Activated B cell treated with CpG ODN at 0.5 μM for 24 hours (primary cell): ENCODE measurements at regions not wholly inside any gene's neighbourhood (a gene's known extent, or its start where the extent isn't known, plus 50 kb on each side); places are given as distances from the start of the nearest gene placed in this dataset.

ENCODE experiments used
- ATAC-seq: fragments of 200-7000 bp; cut with Tn5 transposase; one replicate; pipeline ENCODE4 v1.10.0; 2021; ENCODE audit warnings: low read depth, mild to moderate bottlenecking, moderate library complexity
- CTCF ChIA-PET: fragments of 350-600 bp; sonication (Branson Sonifier 250); formaldehyde crosslinking; loops from one replicate; lab custom pipeline; 2021; ENCODE audit warnings: antibody characterized with exemption; lab: Charles Lee
- POLR2A ChIA-PET: fragments of 350-600 bp; sonication (Branson Sonifier 250); formaldehyde crosslinking; loops from one replicate; lab custom pipeline; 2021; ENCODE audit warnings: antibody characterized with exemption; lab: Charles Lee
- DNase-seq: peaks from one replicate; pipeline ENCODE4 v3.0.0; 2022
- H3K27ac Mint-ChIP-seq: one replicate; pipeline ENCODE4 v1.8.0; 2020; ENCODE audit warnings: mixed read lengths
- H3K27me3 Mint-ChIP-seq: one replicate; pipeline ENCODE4 v1.8.0; 2021; ENCODE audit warnings: mixed read lengths
- H3K36me3 Mint-ChIP-seq: one replicate; pipeline ENCODE4 v1.8.0; 2021; ENCODE audit warnings: low read depth, mixed read lengths
- H3K4me1 Mint-ChIP-seq: one replicate; pipeline ENCODE4 v1.8.0; 2021; ENCODE audit warnings: mixed read lengths
- H3K4me3 Mint-ChIP-seq: one replicate; pipeline ENCODE4 v1.8.0; 2020; ENCODE audit warnings: mild to moderate bottlenecking, mixed read lengths
- H3K9me3 Mint-ChIP-seq: one replicate; pipeline ENCODE4 v1.8.0; 2020; ENCODE audit warnings: mixed read lengths
- intact Hi-C: fragments of 100-400 bp; cut with micrococcal nuclease; formaldehyde crosslinking; loops from one replicate; pipeline ENCODE4 v1.15.1; 2024
- TF ChIP-seq, protein P1 (sequence below): fragments of 200-600 bp; IDR thresholded peaks from one replicate; pipeline ENCODE4 v1.8.0; 2022; ENCODE audit warnings: antibody characterized with exemption, mild to moderate bottlenecking

DNA sequence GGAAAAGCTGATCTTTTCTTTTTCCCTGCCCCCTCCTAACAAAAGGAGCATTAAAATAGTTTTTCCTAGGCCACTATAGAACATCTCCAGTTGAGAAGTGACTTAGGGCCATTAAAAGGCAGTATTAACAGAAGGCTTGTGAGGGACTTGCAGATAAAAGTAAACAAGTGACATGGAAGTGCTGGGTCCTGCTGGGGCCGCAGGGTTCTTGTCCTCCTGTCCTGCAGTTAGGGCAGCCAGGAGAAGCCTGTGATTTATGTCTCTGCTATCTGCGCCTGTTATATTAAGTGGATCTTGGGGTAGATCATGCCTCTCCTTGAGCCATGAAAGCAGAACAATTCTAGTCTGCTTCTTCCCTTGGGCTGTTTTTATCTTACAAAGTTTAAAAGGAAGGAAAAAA is 271.4 kb upstream of the C11orf87 start:
- Mint-ChIP-seq H3K36me3 (no peaks in the 10 kb centered on the region), H3K27me3 (no peaks in the 10 kb centered on the region), H3K27ac (no peak overlapping the region), H3K4me1 (no peaks in the 10 kb centered on the region), H3K4me3 (no peak overlapping the region), H3K9me3 (peaks cover 6% of the 10 kb centered on the region)
- intact Hi-C loops = no loop called here
- DNase-seq (no peak), ATAC-seq (no peak)
- TF ChIP-seq, protein P1, sequence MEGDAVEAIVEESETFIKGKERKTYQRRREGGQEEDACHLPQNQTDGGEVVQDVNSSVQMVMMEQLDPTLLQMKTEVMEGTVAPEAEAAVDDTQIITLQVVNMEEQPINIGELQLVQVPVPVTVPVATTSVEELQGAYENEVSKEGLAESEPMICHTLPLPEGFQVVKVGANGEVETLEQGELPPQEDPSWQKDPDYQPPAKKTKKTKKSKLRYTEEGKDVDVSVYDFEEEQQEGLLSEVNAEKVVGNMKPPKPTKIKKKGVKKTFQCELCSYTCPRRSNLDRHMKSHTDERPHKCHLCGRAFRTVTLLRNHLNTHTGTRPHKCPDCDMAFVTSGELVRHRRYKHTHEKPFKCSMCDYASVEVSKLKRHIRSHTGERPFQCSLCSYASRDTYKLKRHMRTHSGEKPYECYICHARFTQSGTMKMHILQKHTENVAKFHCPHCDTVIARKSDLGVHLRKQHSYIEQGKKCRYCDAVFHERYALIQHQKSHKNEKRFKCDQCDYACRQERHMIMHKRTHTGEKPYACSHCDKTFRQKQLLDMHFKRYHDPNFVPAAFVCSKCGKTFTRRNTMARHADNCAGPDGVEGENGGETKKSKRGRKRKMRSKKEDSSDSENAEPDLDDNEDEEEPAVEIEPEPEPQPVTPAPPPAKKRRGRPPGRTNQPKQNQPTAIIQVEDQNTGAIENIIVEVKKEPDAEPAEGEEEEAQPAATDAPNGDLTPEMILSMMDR = no peak
- ChIA-PET POLR2A (no interaction called here), CTCF (no interaction called here)

DNA sequence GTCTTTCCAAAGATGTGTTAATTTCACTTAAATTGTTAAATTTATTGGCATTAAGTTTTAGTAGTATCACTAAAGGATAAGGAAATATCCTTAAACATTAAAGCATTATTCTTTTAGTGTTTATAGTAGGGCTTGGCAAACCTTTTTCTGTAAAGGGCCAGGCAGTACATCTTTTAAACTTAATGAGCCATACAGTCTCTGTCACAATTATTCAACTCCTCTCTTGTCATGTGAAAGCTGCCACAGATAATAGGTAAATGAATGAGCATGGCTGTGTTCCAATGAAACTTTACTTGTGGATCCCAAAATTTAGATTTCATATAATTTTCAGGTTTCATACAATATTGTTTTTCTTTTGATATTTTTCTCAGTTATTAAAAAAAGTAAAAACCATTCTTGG is 268.2 kb upstream of the C11orf87 start:
- ChIA-PET CTCF (no interaction called here), POLR2A (no interaction called here)
- Mint-ChIP-seq H3K9me3 (peaks cover 12% of the 10 kb centered on the region), H3K4me3 (no peak overlapping the region), H3K27ac (no peak overlapping the region), H3K36me3 (no peaks in the 10 kb centered on the region), H3K4me1 (no peaks in the 10 kb centered on the region), H3K27me3 (no peaks in the 10 kb centered on the region)
- TF ChIP-seq, protein P1 = no peak
- DNase-seq = no peak
- intact Hi-C loops = no loop called here
- ATAC-seq = no peak

DNA sequence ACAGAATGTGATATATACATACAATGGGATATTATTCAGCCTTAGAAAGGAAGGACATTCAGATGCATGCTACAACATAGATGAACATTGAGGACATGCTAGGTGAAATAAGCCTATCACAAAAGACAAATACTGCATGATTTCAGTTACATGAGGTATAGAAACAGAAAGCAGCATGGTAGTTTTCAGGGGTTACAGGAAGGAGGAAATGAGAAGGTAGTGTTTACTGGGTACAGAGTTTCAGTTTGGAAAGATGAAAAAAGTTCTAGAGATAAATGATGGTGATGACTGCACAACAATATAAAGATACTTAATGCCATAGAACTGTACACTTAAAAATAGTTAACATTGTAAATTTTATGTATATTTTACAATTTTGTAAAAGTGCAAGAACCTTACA is 266.7 kb upstream of the C11orf87 start:
- intact Hi-C loops = no loop called here
- DNase-seq (no peak), ATAC-seq (no peak)
- ChIA-PET CTCF (no interaction called here), POLR2A (no interaction called here)
- Mint-ChIP-seq H3K9me3 (peaks cover 14% of the 10 kb centered on the region), H3K27me3 (no peaks in the 10 kb centered on the region), H3K4me1 (no peaks in the 10 kb centered on the region), H3K4me3 (no peak overlapping the region), H3K36me3 (no peaks in the 10 kb centered on the region), H3K27ac (no peak overlapping the region)
- TF ChIP-seq, protein P1 = no peak

DNA sequence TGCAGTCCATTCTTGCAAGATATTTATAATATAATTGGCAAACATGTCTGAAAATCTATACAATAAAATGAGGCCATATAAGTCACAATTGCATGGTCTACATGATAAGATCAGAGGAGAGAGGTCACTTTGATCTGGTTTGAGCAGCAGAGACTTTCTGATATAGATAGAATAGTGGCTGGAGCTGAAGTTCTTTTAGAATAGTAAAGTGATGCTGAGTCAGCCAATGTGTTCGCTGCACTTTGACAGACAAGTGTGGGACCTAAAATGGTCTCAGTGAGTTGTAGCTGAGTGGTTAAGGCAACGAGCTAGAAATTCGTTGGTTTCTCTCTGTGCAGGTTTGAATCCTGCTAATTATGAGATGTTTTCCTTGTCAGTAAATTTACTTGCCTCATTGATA is 257.0 kb upstream of the C11orf87 start:
- H3K27me3 Mint-ChIP-seq = no peaks in the 10 kb centered on the region
- intact Hi-C loops = no loop called here
- no peaks in the 10 kb centered on the region for H3K4me1 Mint-ChIP-seq
- TF ChIP-seq, protein P1 = no peak
- no peak overlapping the region for H3K27ac Mint-ChIP-seq
- DNase-seq (no peak), ATAC-seq (no peak)
- POLR2A ChIA-PET = no interaction called here
- CTCF ChIA-PET = no interaction called here
- no peaks in the 10 kb centered on the region for H3K36me3 Mint-ChIP-seq
- no peak overlapping the region for H3K4me3 Mint-ChIP-seq
- peaks cover 3% of the 10 kb centered on the region for H3K9me3 Mint-ChIP-seq

DNA sequence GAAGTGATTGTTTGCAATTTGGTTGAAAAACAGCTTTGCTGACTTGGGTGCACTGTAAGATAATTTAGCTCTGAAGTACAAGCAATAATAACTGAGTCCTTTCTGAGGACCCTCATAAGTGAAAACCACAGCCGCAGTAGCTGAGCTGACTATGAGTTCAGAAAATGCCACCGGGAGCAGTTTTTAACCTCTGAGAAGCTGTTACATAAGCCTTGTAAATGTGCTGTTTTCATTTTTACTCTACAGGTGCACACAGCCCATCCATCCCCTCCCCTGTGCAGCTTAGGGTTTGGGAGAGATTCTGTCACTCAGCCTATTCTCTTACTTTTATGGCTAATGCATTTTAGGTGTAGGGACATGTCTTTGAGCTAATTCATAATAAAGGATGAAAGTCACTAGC is 255.5 kb upstream of the C11orf87 start:
- Mint-ChIP-seq H3K27ac (no peak overlapping the region), H3K4me3 (no peak overlapping the region), H3K36me3 (no peaks in the 10 kb centered on the region), H3K4me1 (no peaks in the 10 kb centered on the region), H3K9me3 (no peaks in the 10 kb centered on the region), H3K27me3 (no peaks in the 10 kb centered on the region)
- ATAC-seq (no peak), DNase-seq (no peak)
- intact Hi-C loops = no loop called here
- ChIA-PET POLR2A (no interaction called here), CTCF (no interaction called here)
- TF ChIP-seq, protein P1 = no peak
